ENCODE measurements at regions not wholly inside any gene's neighbourhood (a gene's known extent, or its start where the extent isn't known, plus 50 kb on each side); places are given as distances from the start of the nearest gene placed in this dataset.

DNA sequence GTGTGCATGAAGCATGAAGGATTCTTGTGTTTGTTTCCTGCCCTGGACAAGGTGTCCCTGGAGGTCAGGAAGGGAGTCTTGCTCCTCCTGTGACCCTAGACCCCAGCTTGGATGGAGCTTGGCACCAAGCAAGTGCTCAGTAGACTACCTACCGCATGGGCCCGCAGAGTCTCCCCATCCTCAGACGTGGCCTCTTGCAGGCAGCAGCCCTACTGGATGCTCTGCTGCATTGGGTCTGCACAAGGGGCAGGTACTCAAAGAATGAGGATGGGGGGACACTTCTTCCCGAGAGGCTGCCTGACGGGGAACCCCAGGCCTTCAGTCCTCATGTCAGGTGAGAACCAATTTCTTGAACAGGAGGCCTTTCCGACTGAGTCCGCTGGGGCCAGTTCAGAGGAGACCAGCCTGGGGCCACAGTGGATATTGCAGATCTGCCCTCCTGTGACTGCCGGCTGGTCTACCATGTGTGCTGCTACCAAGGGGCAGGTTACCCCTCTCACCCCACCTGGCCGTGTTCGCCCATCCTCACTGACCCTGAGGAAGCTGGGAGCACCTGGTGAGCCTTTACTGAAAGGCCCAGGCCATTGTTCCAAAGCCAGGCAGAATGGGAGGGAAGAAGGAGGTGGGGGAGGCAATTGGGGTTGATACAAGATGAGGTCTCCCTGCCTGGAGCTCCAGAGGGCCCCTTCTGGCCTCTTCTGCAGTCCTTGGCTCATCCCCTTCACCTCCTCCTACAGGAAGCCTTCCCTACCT, 206.3 kb downstream of the RAB11FIP4 start:
- TF ChIP-seq NFE2L1 (CRISPR knock-in tag; IDR thresholded peaks at IDR 0.05), result no peak
- TF ChIP-seq, protein P1, sequence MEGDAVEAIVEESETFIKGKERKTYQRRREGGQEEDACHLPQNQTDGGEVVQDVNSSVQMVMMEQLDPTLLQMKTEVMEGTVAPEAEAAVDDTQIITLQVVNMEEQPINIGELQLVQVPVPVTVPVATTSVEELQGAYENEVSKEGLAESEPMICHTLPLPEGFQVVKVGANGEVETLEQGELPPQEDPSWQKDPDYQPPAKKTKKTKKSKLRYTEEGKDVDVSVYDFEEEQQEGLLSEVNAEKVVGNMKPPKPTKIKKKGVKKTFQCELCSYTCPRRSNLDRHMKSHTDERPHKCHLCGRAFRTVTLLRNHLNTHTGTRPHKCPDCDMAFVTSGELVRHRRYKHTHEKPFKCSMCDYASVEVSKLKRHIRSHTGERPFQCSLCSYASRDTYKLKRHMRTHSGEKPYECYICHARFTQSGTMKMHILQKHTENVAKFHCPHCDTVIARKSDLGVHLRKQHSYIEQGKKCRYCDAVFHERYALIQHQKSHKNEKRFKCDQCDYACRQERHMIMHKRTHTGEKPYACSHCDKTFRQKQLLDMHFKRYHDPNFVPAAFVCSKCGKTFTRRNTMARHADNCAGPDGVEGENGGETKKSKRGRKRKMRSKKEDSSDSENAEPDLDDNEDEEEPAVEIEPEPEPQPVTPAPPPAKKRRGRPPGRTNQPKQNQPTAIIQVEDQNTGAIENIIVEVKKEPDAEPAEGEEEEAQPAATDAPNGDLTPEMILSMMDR (IDR thresholded peaks at IDR 0.05), result no peak
- TF ChIP-seq TCF7 (CRISPR knock-in tag; IDR thresholded peaks at IDR 0.05; ENCODE audit: low read depth), result no peak
- TF ChIP-seq, protein P2, sequence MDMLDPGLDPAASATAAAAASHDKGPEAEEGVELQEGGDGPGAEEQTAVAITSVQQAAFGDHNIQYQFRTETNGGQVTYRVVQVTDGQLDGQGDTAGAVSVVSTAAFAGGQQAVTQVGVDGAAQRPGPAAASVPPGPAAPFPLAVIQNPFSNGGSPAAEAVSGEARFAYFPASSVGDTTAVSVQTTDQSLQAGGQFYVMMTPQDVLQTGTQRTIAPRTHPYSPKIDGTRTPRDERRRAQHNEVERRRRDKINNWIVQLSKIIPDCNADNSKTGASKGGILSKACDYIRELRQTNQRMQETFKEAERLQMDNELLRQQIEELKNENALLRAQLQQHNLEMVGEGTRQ (CRISPR knock-in tag; IDR thresholded peaks at IDR 0.05), result no peak
- no peak for TF ChIP-seq ZNF396 (CRISPR knock-in tag; IDR thresholded peaks at IDR 0.05; ENCODE audit: borderline replicate concordance)
- no peak for TF ChIP-seq FOXK1 (CRISPR knock-in tag; IDR thresholded peaks at IDR 0.05)
- TF ChIP-seq, protein P3, sequence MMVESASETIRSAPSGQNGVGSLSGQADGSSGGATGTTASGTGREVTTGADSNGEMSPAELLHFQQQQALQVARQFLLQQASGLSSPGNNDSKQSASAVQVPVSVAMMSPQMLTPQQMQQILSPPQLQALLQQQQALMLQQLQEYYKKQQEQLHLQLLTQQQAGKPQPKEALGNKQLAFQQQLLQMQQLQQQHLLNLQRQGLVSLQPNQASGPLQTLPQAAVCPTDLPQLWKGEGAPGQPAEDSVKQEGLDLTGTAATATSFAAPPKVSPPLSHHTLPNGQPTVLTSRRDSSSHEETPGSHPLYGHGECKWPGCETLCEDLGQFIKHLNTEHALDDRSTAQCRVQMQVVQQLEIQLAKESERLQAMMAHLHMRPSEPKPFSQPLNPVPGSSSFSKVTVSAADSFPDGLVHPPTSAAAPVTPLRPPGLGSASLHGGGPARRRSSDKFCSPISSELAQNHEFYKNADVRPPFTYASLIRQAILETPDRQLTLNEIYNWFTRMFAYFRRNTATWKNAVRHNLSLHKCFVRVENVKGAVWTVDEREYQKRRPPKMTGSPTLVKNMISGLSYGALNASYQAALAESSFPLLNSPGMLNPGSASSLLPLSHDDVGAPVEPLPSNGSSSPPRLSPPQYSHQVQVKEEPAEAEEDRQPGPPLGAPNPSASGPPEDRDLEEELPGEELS (CRISPR knock-in tag; IDR thresholded peaks at IDR 0.05), result no peak
- TF ChIP-seq, protein P4, sequence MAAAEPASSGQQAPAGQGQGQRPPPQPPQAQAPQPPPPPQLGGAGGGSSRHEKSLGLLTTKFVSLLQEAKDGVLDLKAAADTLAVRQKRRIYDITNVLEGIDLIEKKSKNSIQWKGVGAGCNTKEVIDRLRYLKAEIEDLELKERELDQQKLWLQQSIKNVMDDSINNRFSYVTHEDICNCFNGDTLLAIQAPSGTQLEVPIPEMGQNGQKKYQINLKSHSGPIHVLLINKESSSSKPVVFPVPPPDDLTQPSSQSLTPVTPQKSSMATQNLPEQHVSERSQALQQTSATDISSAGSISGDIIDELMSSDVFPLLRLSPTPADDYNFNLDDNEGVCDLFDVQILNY (CRISPR knock-in tag; IDR thresholded peaks at IDR 0.05), result no peak
- TF ChIP-seq, protein P5, sequence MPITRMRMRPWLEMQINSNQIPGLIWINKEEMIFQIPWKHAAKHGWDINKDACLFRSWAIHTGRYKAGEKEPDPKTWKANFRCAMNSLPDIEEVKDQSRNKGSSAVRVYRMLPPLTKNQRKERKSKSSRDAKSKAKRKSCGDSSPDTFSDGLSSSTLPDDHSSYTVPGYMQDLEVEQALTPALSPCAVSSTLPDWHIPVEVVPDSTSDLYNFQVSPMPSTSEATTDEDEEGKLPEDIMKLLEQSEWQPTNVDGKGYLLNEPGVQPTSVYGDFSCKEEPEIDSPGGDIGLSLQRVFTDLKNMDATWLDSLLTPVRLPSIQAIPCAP (CRISPR knock-in tag; IDR thresholded peaks at IDR 0.05), result no peak

Measured in WTC11 (cell line).